NCI-H1930 (cell line): ENCODE measurements at regions not wholly inside any gene's neighbourhood (a gene's known extent, or its start where the extent isn't known, plus 50 kb on each side); places are given as distances from the start of the nearest gene placed in this dataset.

Experiments
- DNase-seq, 2 experiments: peaks; one replicate each; lab custom pipeline; 2025; lab: John Stamatoyannopoulos, UW

DNA sequence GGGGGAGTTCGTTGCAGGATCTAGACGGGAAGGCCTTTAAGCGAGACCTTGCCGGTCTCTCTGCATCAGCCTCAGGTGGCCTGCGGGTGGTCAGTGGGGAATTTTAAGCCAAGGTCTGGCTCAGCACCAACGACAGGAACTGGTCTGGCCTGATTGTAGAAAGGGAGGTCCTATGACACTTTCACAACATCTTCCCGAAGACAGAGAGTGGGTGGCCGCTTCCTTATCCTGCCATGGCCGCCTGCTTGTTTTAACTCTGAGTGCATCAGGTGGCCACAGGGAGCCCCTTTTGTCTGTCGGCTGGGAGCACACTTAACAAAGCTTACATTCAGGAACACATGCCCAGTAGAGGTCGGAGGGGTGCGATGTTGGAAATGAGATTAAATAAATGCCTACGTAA is 363.7 kb upstream of the MYT1L start:
- no peak for DNase-seq

DNA sequence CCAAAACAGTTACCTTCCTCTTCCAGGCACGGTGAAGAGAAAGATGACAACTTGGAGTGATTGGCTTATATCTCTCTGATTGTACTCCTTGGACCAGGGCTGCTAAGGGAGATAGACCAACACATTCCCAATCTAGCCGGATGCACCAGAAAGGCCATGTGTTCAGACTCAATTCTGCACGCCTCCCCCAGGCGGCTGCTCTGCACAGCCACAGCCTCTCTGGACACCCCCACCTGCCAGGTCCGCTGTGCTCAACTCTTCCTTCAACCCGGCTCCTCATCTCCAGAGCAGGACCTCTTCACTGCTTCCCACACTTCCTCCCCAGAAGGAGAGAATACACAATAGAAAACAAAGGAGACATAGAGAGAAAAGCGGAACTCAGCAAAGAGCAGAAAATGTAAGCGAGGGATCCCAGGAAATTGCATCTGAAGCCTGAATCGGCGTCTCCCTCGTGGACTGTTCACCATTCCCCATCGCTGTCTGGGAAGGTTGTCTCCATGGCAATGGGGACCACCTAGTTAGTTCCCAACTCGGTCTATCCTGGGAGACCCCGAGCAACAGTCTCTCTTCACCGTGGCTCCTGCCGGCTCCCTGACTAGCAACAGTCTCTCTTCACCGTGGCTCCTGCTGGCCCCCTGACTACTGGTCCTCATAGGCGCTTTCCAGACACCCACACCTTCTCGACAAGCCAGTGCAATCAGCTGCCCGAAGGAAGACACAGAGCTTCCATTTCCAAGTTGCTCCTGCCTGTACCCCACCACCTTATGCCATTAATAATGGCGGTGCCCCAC is 361.7 kb upstream of the MYT1L start:
- no peak for DNase-seq

DNA sequence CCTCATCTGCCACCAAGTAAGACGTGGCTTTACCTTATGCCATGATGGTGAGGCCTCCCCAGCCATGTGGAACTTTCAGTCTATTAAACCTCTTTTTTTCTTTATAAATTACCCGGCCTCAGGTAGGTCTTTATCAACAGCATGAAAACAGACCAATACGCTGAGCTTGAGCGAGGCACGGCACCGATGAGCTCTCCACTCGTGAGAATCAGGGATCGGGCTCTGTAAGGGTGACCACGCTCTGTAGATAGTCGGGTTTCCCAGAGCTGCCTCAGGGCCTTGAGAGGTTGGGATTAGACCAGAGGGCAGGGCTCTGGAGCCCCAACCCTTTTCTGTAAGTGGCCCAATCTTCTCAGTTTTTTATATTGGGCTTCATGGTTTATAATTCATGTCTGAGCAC is 360.3 kb upstream of the MYT1L start:
- no peak for DNase-seq

DNA sequence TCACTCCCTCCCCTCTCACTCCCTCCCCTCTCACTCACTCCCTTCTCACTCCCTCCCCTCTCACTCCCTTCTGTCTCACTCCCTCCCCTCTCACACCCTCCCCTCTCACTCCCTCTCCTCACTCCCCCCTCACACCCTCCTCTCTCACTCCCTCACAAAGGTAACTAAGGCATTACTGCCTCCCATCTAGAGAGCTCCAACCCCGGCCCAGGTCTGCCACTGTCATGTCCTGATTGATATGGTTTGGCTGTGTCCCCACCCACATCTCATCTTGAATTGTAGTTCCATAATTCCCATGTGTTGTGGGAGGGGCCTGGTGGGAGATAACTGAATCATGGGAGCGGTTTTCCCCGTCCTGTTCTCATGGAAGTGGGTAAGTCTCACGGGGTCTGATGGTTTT is 359.9 kb upstream of the MYT1L start:
- no peak for DNase-seq

DNA sequence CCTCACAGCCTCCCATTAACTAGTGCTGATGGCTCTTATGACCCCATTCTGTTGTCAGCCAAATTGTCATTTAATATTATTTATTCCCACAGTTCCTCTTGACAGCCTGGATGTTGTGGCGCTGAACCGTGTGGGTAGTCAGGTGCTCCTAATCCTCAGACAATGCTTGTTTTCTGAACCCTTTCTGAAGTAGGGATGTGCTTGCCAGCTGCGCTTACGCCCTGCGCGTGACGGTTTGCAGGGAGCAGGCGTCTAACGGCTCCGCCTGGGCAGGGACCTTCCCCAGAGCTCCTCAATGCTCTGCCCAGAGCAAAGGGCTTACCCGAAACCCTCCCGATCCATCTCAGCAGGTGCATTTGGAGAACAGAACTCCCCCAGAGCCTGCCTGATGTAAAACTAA is 358.2 kb upstream of the MYT1L start:
- no peak for DNase-seq

DNA sequence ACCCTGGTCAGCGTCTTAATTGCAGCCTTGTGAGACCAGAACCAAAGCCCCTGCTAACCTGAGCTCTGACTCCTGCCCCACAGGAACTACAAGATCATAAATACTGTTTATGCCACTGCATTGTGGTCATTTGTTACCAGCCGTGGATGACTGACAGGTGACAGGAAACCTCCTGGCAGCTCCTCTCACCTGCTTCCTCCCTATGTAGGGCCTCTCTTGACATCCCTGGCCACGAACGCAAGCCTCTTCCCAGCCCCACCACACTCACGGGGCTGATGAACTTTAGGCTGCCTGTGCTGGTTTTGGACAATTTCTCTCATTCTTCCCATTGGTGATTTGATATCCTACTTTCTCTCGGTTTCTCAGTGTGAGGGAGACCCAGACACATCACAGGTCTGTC is 357.2 kb upstream of the MYT1L start:
- DNase-seq = no peak

DNA sequence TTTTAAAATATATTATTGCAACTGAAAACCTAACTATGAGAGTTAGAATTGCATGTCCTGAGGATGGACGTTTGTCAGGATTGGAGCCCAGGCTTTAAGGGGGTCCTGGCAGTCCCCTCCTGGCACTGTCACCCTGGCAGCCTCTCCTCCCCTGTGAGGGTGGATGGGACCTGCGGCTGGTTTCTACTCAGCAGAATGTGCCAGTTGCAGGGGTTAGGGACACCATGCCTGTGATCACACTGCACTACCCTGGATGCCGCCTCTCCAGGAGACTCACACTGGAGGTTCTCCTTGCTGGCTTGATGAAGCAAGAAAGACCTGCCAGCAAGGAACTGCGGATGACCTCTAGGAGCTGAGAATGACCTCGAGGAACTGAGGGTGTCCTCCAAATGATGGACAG is 356.7 kb upstream of the MYT1L start:
- no peak for DNase-seq

DNA sequence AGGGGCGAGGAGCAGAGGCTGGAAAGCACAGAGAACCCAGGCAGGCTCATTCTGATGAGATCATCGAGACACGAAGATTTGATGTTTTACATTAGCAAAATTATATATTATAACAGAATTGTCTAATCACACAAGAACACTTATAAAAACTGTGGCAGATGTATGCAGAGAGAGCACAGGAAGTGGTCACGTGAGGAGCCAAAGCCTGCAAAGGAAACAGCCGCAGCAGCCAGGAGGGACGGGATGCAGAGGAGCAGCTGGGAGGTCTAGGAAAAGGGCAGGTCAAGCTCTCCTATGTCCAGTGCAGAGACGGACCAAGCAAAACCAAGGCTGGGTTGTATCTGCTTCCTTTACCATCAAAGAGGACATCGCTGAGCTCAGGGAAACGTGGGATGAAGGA is 355.1 kb upstream of the MYT1L start:
- DNase-seq = no peak

DNA sequence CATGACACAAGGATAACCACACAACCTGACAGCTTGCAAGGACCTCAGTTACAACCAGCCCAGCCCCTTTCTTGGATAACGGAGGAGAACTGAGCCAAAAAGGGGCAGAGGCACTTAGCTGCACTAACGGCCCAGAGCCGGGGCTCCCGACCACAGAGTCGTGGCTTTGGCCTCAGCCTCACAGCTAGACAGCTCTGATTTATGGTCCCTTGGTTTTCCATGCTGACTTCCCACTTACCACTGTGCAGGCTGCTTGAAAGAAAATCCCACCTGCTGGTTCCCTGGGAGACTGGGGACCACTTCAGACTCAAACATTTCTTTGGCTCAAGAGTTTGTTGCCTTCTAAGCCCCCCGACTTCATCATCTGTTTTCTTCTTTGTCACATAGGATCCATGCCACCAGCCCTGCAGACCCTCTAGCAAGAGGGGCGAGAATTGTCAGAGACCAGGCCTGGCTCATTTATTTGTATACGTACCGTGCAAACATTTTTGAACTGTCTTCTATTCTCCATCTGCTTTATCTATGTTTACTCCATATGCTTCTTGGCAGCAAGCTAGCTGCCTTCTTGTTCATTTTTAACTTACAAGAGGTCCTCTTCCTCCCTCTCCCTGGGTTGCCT is 352.6 kb upstream of the MYT1L start:
- DNase-seq = no peak

DNA sequence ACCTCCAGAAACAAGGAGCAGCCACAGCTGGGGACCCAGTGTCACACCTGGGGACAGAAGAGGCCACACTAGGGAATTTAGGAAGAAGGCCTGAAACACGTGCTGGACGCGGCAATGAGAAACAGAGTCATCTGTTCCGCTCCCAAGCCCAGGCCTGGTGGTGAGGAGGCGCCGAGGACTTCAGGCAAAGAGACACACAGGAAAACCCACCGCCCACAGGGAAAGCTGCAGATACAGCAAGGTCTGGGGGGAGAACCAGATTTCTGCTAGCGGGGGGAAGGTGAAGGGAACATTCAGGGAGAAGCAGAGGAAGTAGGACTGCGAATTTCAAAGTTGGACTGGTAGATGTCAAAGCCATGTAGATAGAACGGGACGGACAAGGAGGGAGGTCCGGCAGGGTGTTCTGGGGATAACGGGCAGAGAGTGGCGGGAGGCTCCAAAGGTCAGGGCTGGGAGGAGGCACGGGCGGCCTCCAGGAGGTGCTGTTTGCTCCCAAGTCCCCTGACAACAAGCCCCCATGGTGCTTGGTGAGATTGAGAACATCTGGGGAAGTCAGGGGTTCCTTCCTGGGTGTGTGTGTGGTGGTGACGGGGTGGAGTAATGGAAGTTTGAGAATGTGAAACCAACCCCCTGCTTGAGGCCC is 351.7 kb upstream of the MYT1L start:
- DNase-seq = no peak

DNA sequence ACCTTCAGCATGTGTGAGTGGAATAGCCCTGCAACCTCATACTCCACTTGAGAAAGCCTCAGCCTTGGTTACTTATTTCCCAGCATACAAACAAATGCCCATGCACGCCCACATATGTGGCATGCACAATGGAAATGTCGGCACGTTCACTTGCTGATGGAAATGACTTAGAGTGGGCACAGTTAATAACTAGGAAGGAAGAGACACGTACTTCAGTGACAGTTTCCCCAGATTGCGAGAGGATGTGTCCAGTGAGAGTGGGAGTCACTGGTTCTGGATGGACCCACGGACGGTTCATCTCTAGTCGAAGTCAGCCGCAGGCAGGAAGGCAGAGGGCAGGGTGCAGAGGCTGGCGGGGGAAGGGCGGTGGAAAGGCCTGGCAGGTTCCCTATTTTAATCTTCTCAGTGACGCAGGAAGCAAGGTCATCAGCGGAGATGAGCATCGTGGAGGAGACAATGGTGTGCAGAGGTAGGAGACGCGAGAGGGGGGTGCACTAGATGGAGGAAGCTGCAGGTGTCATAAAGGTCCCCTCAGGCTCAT is 350.7 kb upstream of the MYT1L start:
- no peak for DNase-seq

DNA sequence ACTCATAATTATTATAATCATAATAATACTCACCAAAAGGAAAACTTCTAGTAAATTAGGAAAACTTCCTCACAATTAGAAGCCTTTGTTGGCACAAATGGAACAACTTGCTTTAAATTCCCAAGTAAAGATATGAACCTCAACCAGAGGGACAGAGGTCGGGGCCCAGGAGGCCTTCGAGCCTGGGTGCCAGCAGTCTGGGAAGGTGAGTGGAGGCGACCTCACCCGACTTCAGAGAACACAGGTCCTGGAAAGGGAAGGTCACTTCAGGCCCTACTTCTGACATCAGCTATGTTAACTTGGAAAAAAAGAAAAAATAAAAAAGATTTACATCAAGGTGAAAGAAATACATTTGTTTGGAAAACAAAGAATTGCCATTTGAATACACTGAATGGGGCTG is 350.0 kb upstream of the MYT1L start:
- no peak for DNase-seq

DNA sequence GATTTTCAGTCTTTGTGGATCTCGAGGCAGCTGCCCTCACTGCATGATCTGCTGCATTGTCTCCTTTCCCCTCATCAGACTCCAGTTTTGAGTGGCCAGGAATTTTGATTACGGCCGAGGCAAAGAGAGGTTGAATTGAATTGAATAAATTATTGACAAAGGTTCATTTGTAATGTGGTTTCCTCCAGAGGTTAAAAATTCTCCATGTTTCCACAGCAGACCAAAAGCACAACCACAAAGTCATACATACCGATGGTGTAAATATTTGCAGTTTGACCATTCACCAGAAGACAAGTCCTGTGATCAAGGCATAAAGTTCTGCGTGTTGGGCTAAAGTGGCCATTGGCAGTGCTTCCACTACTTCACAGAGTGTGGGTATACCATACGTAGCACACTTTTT is 343.8 kb upstream of the MYT1L start:
- no peak for DNase-seq

DNA sequence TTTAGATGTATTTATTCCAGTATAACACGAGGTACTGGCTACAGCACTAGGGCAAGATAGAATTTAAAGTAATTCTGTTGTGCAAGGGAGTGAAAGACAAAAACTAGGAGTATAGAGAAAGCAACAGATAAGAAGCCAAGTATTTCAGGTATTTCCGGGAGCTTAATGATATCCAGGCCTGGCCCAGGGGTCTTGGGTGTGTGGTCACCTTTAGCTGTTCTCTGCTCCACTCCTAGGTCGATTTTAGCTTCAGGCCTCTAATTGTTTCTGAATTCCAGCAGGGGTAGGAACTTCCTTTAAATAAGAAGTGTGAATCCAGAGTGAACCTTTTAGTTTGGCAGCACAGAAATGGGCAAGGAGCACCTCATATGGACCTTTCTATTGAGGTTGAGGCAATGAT is 342.3 kb upstream of the MYT1L start:
- no peak for DNase-seq

DNA sequence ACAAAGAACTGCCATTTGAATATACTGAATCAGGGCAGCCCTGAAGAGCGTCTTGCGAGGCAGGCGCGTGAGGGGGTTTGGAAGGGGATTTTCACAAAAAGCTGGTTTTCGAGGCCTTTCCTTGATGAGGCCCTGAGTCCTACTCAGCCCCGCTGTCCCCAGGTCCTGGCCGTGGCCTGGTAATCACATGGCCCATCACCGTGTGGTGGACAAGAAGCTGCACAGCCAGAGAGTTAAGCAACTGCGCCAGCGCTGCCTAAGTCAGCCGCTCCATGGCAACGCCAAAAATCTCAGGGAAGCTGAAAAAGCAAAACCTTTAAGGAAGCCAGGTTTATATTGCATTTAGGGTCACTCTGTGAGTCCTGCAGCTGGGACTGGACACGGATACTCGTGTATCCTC is 341.2 kb upstream of the MYT1L start:
- no peak for DNase-seq

DNA sequence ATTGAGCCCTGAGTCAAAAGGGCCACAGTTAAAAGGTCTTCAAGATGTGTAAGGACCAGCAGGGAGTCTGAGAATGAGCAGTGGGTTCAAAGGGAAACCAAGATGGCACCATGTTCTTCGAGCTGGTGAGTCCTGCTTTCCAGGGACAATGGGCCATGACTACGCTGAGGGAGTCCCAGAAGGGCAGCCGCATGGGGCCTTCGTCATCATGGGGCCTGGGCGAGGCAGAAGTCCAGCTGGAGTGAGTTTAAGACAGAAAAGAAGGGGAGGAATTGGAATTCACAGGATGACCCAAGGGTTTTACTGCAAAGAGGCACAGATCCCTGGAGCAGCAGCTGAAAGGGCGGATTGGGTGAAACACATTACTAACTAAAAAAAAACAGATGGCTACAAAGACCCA is 340.8 kb upstream of the MYT1L start:
- no peak for DNase-seq

DNA sequence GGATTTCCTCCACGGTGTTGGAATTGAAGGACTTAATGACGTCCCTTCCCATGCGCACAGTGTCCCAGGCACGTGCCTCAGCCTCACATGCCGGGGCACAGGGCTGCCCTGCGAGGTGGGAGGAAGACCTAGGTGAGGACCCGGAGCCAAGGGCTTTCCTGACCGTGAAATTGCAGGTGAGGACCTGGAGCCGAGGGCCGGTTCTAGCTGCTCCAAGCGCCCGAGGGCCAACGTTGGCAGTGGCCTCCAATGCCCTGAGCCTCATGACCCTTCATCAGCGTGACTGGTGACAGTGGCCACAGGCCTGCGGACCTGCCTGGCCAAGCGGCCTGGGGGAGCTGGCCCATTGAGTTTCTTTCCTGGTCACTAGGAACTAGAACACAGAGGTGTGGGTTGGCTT is 338.2 kb upstream of the MYT1L start:
- DNase-seq = no peak

DNA sequence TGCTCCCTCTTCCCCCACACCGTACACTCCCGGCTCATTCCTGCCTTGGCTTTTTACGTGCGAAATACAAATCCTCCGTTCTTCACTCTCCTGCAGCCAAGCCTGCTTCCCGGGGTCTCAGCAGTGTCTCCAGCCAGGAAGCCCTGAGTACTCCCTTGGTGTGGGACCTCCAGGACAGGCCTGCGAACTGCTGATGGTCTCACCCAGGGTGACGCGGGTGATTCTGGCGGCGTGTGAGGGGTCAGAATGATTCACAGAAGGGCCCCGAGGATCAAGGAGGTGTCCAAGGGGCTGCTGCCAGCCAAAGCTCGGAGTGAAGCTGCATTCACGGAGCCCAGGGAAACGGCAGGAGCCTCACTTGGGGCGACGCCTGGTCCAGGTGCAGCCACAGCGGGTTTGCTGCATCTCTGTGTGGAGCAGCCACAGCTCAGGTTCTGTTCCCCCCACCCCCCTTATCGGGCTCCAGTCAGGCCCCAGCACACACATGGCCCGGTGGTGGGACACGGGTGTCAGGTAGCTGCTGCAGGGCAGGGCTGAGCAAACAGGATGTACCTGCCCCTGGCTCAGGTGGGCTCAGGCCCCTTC is 337.7 kb upstream of the MYT1L start:
- no peak for DNase-seq

DNA sequence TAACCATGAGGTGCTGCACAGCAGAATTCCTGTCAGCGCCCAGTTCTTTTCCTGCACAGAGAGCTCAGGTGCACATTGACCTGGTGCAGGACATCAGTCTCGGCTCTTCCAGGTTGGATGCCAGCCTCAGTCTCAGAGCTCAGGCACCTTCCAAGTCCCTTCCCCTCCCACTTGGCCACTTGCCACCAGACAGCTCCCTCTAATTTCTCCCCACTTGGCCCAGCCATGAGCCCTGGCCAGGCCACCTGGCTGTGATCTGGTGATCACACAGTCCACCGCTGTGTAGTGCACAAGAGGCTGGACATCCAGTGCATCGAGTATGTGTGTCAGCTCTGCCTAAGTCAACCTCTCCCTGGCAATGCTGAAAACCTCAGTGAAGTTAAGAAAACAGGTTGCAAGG is 336.6 kb upstream of the MYT1L start:
- DNase-seq = no peak

DNA sequence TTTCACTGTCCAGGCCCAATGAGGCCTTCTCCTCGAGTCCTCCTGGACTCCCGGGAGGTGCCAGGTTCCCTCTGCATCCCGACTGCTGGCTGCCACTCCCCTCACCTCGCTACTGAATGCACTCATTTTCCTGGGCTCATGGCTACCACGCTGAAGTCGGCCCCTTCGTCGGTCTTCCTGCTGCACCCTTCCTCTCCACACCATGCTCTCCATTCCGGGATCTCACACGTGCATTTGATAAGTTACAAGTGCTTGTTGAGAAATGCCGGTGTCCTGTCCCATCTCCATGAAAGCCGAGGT is 334.7 kb upstream of the MYT1L start:
- DNase-seq = no peak

DNA sequence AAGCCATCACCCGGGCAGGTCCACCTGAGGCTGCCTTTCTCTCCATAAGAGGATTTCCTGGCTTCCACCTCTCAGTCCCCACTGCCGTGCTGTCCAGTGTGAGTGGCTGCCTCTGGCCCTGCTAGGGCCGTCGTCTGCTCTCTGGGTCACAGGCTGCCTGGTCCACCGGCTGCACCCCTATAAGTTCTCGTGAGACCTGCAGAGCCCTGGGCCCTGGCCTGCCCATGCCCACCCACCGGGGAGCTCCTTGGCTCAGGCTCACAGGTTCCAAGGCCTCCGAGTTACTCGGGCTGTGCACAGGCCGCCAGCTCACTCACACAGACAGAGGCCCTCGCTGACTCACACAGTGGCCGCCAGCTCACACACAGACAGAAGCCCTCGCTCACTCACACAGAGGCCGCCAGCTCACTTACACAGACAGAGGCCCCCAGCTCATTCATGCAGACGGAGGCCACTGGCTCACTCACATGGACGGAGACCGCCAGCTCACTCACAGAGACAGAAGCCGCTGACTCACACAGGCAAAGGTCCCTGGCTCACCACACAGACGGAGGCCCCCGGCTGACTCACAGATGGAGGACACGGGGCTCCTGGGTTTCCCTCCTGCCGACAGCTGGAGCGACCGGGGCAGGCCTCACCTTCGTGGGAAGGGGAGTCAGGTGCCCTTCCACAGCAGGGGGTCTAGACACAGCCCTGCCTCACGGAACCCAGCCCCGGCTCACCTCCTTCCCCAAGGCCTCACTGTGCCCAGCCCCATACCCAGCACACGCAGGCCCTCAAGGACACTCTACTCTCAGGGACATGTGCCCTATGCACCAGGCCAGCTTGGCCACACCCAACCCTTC is 334.1 kb upstream of the MYT1L start:
- no peak for DNase-seq

DNA sequence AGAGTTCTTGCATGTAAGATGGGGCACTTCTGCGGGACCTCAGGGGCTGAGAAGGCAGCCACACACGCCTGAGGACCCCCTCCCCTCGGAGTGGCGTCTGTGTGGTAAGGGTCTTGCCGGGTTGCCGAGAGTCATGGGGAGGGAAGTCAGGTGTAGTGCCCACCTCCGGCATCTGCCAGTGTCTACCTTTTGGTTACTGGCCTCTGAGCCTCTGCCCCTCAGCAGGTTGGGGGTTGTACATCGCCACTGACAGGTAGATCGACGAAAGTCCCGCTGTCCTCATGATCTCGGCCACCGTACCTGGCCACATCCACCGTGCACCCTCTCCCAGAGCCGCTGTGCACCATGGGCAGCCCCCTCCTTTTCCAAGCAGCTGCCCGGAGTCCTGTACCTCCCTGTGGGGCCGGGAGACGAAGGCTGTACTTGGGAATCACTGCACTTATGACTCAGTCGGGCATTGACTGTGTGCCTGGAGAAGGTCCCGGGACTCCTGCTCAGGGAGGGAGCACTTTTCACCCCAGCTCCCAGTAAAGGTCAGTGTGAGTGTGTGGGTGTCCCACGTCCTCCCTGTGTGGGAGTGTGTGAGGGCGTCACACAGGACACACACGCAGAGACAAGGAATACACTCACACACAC is 332.4 kb upstream of the MYT1L start:
- DNase-seq = no peak
